GM21723 (cell line): ENCODE measurements at regions not wholly inside any gene's neighbourhood (a gene's known extent, or its start where the extent isn't known, plus 50 kb on each side); places are given as distances from the start of the nearest gene placed in this dataset.
"Not testable (repeated sequence)": the region's sequence is repeated elsewhere in the genome, so short reads cannot be mapped to it uniquely, and the experiment has no call there.

ENCODE experiments used
- ATAC-seq: cut with Tn5 transposase; IDR thresholded peaks from one replicate; pipeline ENCODE4 v1.9.1; 2021; ENCODE audit warnings: mild to moderate bottlenecking, moderate library complexity; ENCODE audit not compliant: unreplicated experiment

DNA sequence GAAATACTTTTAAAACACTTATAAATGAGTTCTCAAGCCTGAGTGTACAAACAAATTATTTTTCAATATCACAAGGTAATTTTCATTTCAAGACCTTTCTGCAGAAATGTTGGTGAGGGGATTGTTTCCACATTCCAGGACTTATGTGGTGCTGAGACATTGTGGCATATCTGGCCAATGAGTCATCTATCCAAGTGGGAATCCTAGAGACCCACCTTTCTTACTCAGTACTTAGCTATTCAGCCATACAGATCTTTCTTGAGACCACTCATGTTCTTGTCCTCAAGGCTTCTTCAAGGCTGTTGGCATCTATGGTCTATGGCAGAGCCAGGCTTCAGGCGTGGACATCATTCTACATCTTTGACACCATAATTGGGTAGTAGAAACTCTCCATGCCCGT, 225.4 kb downstream of the DKK1 start:
- ATAC-seq, result no peak

DNA sequence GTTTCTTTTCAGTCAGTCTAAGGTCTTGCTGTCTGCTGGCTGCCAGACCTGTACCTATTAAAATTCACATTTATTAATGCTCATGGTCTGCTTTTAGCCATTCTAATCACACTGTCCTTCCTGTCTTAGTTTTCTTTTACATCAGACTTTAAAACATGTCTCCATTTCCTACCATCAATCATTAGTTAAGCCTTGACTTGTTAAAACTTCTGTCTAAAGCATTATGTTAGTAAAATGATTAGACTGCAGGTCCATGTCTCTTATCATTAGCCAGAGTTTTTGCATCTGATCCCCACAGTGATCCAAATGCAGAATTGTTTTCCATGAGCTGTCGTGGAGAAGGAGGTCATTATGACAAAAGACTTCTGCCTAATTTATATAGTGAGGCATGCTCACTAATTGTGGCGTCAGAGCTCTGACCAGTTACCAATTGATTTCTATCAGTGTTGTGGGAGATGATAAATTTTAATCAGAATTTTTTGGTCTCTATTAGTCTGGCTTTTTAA, 226.5 kb downstream of the DKK1 start:
- no peak for ATAC-seq

DNA sequence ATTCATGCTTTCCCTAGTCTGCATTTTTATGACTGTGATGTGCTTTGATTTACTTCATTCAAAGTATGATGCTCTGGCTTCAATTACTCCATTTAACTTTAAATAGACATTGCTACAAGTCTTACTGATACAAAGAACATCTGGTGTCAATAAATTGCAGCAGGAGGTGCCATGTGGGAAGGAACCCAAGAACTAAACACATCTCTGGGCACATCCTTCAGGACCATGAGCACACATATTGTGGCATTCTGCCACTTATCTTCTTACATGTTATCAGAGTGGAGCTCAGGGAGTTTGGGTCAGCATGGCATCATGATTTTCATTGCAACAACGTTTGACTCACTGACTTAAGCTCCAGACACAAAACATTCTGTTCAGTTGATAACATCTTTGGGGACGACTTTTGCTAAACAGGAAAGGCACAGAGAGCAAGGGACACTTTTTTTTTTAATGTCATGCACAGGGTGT, 227.0 kb downstream of the DKK1 start:
- no peak for ATAC-seq

DNA sequence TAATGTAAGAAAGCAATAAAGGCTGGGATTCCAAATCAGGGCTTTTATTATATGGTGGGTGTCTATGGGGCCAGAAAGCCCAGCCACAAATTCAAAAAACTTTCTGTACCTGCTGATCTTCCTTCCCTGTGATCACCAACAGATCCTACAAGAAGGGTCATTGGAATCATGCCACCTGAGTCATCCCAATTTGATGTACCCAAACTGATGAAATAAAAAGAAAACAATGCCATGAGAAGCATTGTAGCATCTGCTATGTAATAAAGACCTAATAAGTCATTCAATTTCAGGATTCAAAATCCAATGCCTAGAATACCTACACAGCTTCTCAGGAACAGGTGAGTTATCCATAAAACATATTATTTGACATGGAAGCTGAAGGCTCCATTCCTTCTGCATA, 228.8 kb downstream of the DKK1 start:
- no peak for ATAC-seq

DNA sequence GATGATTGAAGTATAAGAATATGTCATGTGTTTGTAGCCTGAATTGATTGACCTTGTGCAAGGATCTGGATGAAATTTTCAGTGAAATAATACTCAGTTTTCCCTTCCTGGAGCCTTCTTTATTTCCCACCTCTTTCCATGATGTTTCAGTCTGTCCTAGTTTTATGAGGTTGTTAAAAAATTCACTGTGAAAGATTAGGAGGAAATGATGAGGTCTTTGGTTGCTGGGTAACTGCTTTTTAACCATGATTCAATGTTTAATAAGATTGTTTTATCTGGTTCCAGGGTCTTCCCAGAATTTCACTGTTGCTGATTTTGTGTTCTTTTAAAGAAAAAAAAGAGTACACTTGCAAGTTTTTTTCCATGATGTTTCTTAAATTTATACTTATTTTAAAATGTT, 221.5 kb downstream of the MBL2 start:
- ATAC-seq, result no peak

GRCh38 chr10:52558090-52558489, 214.5 kb downstream of the MBL2 start:
- no peak for ATAC-seq

GRCh38 chr10:52561322-52561721, 211.3 kb downstream of the MBL2 start:
- no peak for ATAC-seq

- no peak for ATAC-seq
Measured at GRCh38 chr10:52563360-52563759, 209.2 kb downstream of the MBL2 start.

DNA sequence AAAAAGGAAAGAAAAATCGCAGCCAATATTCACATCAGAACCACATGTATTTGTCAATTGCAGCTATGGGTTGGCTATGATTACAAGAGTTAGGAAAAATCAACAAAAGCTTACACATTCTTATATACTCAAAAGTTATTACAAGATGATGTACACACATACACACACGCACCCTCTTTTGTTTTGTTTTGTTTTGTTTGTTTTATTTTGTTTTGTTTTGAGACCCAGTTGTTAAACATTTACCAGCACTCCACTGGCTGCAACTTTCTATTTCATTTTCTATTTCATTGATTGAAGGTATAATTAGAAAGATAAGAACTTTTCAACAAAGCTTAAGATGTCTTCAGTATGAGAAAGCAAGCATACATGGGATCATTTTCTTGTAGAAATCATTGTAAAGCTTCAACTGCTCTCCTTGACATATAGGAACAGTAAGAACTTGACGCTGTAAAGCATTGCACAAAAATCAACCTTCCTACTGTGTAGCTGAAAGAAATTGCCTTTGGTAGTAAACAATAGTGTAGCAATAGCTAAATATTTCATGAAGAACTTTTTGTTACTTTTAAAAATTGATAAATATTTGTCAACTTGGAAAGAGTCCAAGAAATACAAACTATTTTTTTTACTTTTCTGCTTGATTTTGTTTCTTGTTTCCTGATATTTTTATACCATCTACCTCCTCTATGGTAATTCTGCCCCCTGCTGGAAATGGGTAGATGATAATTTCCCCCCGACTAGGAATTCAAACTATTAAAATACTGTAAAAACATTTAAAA, 205.9 kb downstream of the MBL2 start:
- no peak for ATAC-seq

- no peak for ATAC-seq
Measured at GRCh38 chr10:52567247-52567580, 205.4 kb downstream of the MBL2 start.

- ATAC-seq, result no peak
Measured at GRCh38 chr10:52568309-52568708, 204.3 kb downstream of the MBL2 start.

DNA sequence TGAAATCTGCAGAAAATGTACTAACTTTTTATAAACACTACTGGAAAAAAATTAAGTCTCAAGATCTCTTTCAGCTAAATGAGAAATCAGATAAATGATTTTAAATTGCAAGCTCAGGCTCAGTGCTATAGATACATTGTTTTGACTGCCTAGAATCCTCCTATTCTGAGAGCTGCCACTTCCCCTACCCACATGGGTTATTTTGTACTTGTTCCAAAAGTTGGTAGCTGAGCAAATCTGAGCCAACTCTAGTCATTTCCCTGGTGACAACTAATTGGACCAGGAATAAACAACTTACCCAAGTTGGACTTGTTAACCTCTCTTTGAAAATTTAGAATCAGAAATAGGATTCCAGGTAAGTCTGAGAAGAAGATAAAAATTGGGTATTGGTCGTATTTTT, 202.1 kb downstream of the MBL2 start:
- ATAC-seq, result no peak

DNA sequence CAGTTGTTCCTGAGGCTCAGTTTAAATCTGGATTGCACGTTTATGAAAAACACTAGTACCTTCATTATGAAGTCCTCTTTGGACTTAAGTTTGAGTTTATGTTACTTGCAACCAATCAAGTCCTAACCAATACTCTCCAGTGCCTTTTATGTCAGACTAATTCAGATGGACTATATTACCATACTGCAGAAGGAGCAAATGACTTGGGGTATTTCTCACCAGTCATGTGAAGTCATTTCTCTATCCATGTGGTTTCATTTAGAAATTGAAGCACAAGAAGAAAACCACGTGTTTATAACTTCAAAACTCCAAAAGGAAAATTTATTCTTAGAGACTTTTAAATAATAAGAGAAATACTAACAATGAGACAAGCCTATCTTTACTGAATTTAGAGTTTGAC, 201.6 kb downstream of the MBL2 start:
- ATAC-seq, result no peak

DNA sequence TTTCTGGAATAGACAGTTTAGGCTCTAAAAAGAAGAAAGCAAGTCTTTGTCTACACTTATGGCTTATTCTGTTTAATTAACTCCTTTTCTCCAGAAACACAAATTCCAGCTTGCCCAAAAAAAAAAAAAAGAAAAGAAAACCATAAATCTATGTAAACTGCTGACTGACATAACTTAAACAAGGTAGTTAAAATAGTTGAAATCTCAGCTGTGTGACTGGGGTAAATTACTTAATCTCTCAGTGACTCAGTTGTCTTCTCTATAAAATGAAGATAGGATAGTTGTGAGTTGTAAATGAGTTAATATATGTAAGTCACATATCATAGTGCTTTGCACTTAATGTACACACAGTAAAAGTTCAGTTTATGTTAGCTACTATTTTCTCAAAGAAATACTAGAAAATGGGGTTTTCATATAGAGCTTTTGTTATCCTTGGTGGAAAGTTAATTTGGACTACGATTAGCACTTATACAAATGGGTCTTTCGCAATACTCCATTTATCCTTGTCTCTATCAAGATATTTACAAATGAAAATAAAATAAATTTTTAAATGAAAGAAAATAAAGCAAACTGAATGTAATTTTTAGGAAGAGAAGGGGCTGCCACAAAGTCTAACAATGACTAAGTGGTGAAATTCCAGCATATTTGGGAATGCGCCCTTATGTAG, 200.9 kb downstream of the MBL2 start:
- ATAC-seq, result no peak

DNA sequence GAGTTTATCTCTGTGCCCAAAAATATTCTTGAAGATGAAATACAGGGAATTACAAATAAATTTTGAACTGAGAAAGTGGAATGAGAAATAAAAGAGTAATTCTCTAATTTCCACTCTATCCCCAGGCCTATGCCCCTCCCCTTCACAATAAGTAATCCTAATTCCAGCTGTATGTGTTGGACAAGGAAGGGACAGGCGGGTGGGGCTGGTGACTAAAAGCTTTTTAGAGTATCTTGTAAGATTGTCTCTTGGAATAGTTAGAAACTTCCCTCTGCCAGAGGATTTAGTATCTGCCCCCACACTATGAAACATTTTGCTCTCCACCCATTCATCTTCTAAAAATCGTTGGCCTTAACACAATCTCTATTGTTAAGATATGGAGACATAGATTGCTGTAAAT, 199.2 kb downstream of the MBL2 start:
- no peak for ATAC-seq

DNA sequence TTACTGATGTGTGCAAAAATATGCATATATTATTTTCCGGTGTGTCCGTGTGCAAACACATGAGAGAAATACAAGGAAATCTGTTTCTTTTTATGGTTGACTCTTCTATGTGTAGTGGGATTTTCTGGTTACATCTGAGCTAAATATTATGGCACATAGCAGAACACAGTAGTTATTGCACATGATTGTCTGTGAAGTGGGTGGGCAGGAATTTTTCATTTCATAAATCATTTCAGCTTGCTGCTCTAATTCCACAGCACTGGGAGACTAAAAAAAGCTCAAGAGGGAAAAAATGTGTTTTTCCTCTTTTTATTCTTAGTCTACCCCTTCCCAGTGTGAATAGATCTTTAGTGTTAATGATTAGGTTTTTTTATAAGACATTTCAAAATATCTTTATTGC, 197.9 kb downstream of the MBL2 start:
- ATAC-seq, result no peak

GRCh38 chr10:52577047-52577446, 195.5 kb downstream of the MBL2 start:
- ATAC-seq, result no peak

GRCh38 chr10:52578871-52579405, 193.6 kb downstream of the MBL2 start:
- ATAC-seq, result no peak

GRCh38 chr10:52581636-52582035, 190.9 kb downstream of the MBL2 start:
- not testable (repeated sequence) for ATAC-seq

GRCh38 chr10:52583336-52583735, 189.2 kb downstream of the MBL2 start:
- no peak for ATAC-seq

- ATAC-seq, result no peak
Measured at GRCh38 chr10:52586710-52587109, 185.9 kb downstream of the MBL2 start.

DNA sequence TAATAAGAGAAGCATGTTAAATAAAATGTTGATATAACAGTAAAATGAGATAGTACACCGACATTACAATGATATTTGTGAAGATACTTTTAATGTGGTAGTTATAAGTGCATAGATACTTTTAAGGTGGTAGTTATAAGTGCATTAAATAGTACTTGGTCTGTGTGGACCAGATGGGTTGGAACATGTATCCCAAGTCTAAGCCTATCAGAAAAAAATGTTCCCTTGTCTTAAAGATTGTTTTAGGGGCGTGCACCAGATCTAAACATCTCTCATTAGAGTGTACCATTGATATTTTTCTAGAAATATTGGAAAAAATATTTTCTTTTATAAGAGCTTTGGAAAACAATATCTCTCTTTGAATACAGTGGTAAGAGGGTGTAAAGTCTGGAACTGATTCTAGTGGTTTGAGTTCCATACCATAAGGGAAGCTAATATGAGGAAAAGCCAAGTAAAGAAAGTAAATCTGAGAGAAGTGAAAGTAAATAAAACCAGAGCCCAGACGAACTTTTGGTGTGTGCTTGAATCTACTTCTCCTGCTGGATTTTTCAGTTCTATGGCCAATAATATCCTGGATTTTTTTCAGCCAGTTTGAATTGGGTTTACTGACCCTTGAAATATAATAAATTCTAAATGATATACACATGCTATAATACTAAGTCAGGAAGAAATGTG, 175.3 kb downstream of the MBL2 start:
- ATAC-seq, result no peak
